ENCODE measurements at regions not wholly inside any gene's neighbourhood (a gene's known extent, or its start where the extent isn't known, plus 50 kb on each side); places are given as distances from the start of the nearest gene placed in this dataset.

DNA sequence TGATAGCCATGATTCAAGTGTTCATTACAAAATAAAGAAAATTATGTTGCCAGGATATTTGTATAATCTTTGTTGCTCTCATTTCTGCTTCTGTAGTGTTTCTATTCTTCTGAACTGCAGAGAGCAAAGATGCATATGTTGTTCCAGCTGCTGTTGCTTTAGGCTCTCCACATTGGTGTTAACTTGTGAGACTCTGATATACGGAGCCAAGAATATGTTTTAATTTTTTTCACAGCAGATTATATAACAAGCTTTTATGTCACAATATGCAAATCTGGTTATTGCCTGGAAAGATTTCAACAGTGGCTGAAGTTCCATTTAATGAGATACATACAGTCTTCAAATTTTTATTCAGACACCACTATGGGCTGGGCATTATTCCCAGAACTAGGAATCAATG, 655.0 kb downstream of the GRXCR1 start:
- TF ChIP-seq, protein P1, sequence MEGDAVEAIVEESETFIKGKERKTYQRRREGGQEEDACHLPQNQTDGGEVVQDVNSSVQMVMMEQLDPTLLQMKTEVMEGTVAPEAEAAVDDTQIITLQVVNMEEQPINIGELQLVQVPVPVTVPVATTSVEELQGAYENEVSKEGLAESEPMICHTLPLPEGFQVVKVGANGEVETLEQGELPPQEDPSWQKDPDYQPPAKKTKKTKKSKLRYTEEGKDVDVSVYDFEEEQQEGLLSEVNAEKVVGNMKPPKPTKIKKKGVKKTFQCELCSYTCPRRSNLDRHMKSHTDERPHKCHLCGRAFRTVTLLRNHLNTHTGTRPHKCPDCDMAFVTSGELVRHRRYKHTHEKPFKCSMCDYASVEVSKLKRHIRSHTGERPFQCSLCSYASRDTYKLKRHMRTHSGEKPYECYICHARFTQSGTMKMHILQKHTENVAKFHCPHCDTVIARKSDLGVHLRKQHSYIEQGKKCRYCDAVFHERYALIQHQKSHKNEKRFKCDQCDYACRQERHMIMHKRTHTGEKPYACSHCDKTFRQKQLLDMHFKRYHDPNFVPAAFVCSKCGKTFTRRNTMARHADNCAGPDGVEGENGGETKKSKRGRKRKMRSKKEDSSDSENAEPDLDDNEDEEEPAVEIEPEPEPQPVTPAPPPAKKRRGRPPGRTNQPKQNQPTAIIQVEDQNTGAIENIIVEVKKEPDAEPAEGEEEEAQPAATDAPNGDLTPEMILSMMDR (IDR thresholded peaks at IDR 0.05) = no peak
- TF ChIP-seq POLR2A (IDR thresholded peaks at IDR 0.05) = no peak
- no peak for TF ChIP-seq POLR2AphosphoS5 (IDR thresholded peaks at IDR 0.05)
